DOHH2 (cell line): ENCODE measurements at regions not wholly inside any gene's neighbourhood (a gene's known extent, or its start where the extent isn't known, plus 50 kb on each side); places are given as distances from the start of the nearest gene placed in this dataset.

Experiments
- H3F3A ChIP-seq: fragments of 200-600 bp; sonication (generic), shearing (Covaris generic); 2 replicates; pipeline ENCODE4 v1.6.0; 2016; ENCODE audit warnings: antibody characterized with exemption, mild to moderate bottlenecking; ENCODE audit not compliant: control insufficient read depth, insufficient read depth
- H3K27ac ChIP-seq: fragments of 200-600 bp; sonication (generic); 2 replicates; pipeline ENCODE4 v1.5.1; 2014; ENCODE audit warnings: low read depth, mild to moderate bottlenecking, low read length, moderate library complexity
- H3K27me3 ChIP-seq: fragments of 200-600 bp; sonication (generic); 2 replicates; pipeline ENCODE4 v1.6.1; 2014; ENCODE audit warnings: mild to moderate bottlenecking, low read length, mixed read lengths; ENCODE audit not compliant: control insufficient read depth
- H3K36me3 ChIP-seq: fragments of 200-600 bp; sonication (generic); 2 replicates; pipeline ENCODE4 v1.6.1; 2014; ENCODE audit warnings: mild to moderate bottlenecking, low read length, moderate library complexity, mixed read lengths; ENCODE audit not compliant: control insufficient read depth
- H3K4me1 ChIP-seq: fragments of 200-600 bp; sonication (generic); 2 replicates; pipeline ENCODE4 v1.6.1; 2014; ENCODE audit warnings: mild to moderate bottlenecking, low read length, mixed read lengths; ENCODE audit not compliant: control insufficient read depth
- H3K4me2 ChIP-seq: fragments of 200-600 bp; sonication (generic); 2 replicates; pipeline ENCODE4 v1.6.0; 2014; ENCODE audit warnings: mild to moderate bottlenecking, low read length, moderate library complexity
- H3K4me3 ChIP-seq: fragments of 200-600 bp; sonication (generic); 2 replicates; pipeline ENCODE4 v1.5.1; 2014; ENCODE audit warnings: mild to moderate bottlenecking, low read length, mixed read lengths
- H3K79me2 ChIP-seq: fragments of 200-600 bp; sonication (generic); 2 replicates; pipeline ENCODE4 v1.6.1; 2014; ENCODE audit warnings: mild to moderate bottlenecking, low read length, mixed read lengths; ENCODE audit not compliant: control insufficient read depth
- H3K9me2 ChIP-seq: fragments of 200-600 bp; sonication (generic); replicated peaks from 2 replicates; pipeline ENCODE4 v1.6.1; 2014; ENCODE audit warnings: mild to moderate bottlenecking, low read length, mixed read lengths; ENCODE audit not compliant: control insufficient read depth
- H3K9me3 ChIP-seq: fragments of 200-600 bp; sonication (generic); 2 replicates; pipeline ENCODE4 v1.6.1; 2014; ENCODE audit warnings: antibody characterized with exemption, low read length, mixed read lengths; ENCODE audit not compliant: control insufficient read depth, insufficient read depth
- H4K20me1 ChIP-seq: fragments of 200-600 bp; sonication (generic); 2 replicates; pipeline ENCODE4 v1.6.0; 2014; ENCODE audit warnings: low read depth, mild to moderate bottlenecking, antibody characterized with exemption, low read length, moderate library complexity; ENCODE audit not compliant: control insufficient read depth, insufficient read depth
- CTCF ChIP-seq: fragments of 200-600 bp; sonication (generic); IDR thresholded peaks from one replicate; pipeline ENCODE4 v1.5.1; 2014; ENCODE audit warnings: antibody characterized with exemption, mild to moderate bottlenecking, low read depth, low read length; ENCODE audit not compliant: poor library complexity, severe bottlenecking
- EZH2phosphoT487 ChIP-seq: fragments of 200-600 bp; sonication (generic); IDR thresholded peaks from 2 replicates; pipeline ENCODE4 v1.6.1; 2017; ENCODE audit warnings: borderline replicate concordance, mild to moderate bottlenecking, antibody characterized with exemption, low read length, moderate library complexity, mixed read lengths

- H3K9me2 ChIP-seq: no peaks in the 10 kb centered on the region
- no peaks in the 10 kb centered on the region for H3F3A ChIP-seq
- H3K4me1 ChIP-seq: no peaks in the 10 kb centered on the region
These were observed 1066.5 kb downstream of the SLITRK1 start for GRCh38 chr13:82815791-82816190.

DNA sequence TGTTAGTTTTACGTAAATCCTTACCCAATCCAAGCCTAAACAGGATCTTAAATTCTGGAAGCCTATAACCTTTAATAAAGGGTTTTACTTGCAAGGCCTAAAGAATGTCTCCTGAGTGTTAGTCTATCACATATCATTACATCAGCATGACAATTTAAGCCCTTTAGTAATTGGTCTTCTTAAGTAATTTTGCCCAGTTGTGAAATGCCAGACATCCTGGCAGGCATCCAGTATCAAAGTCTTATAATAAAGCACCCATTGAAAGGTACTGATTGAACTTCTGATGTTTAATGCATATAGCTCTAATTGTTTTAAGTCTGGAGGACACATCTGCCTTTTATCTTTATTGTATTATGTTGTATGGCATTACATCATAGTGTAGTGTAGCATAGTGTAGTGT is 1078.9 kb downstream of the SLITRK1 start:
- H3K36me3 ChIP-seq: no peaks in the 10 kb centered on the region
- no peaks in the 10 kb centered on the region for H3K9me3 ChIP-seq
- H3K4me1 ChIP-seq: no peaks in the 10 kb centered on the region
- H3K27ac ChIP-seq: no peak overlapping the region
- TF ChIP-seq EZH2phosphoT487: no peak
- no peak for TF ChIP-seq CTCF
- no peaks in the 10 kb centered on the region for H3F3A ChIP-seq
- no peaks in the 10 kb centered on the region for H3K79me2 ChIP-seq
- H3K27me3 ChIP-seq: no peaks in the 10 kb centered on the region
- no peak overlapping the region for H3K4me2 ChIP-seq
- no peaks in the 10 kb centered on the region for H3K9me2 ChIP-seq
- H4K20me1 ChIP-seq: no peaks in the 10 kb centered on the region
- no peak overlapping the region for H3K4me3 ChIP-seq

More at GRCh38 chr13:82815791-82816190, 1066.5 kb downstream of the SLITRK1 start:
- H3K4me3 ChIP-seq: no peak overlapping the region
- H3K36me3 ChIP-seq: no peaks in the 10 kb centered on the region
- H3K79me2 ChIP-seq: no peaks in the 10 kb centered on the region
- no peaks in the 10 kb centered on the region for H4K20me1 ChIP-seq
- H3K9me3 ChIP-seq: no peaks in the 10 kb centered on the region
- H3K27me3 ChIP-seq: no peaks in the 10 kb centered on the region
- H3K27ac ChIP-seq: no peak overlapping the region
- no peak overlapping the region for H3K4me2 ChIP-seq
- TF ChIP-seq CTCF (no peak), EZH2phosphoT487 (no peak)

GRCh38 chr13:82802528-82802927 is 1079.7 kb downstream of the SLITRK1 start:
- H3K27ac ChIP-seq: no peak overlapping the region
- H3K9me2 ChIP-seq: no peaks in the 10 kb centered on the region
- H3K4me3 ChIP-seq: no peak overlapping the region
- H3K9me3 ChIP-seq: no peaks in the 10 kb centered on the region
- no peaks in the 10 kb centered on the region for H3K27me3 ChIP-seq
- H3K4me1 ChIP-seq: no peaks in the 10 kb centered on the region
- no peaks in the 10 kb centered on the region for H3K36me3 ChIP-seq
- H3K4me2 ChIP-seq: no peak overlapping the region
- TF ChIP-seq EZH2phosphoT487: no peak
- no peak for TF ChIP-seq CTCF
- no peaks in the 10 kb centered on the region for H3F3A ChIP-seq
- H3K79me2 ChIP-seq: no peaks in the 10 kb centered on the region
- no peaks in the 10 kb centered on the region for H4K20me1 ChIP-seq

- H3K9me3 ChIP-seq: no peaks in the 10 kb centered on the region
- H3K4me1 ChIP-seq: no peaks in the 10 kb centered on the region
- no peaks in the 10 kb centered on the region for H4K20me1 ChIP-seq
- no peaks in the 10 kb centered on the region for H3F3A ChIP-seq
- no peak overlapping the region for H3K4me3 ChIP-seq
- H3K27ac ChIP-seq: no peak overlapping the region
- TF ChIP-seq EZH2phosphoT487: no peak
- TF ChIP-seq CTCF: no peak
- no peaks in the 10 kb centered on the region for H3K36me3 ChIP-seq
- no peaks in the 10 kb centered on the region for H3K79me2 ChIP-seq
- no peaks in the 10 kb centered on the region for H3K27me3 ChIP-seq
- H3K4me2 ChIP-seq: no peak overlapping the region
- no peaks in the 10 kb centered on the region for H3K9me2 ChIP-seq
These were observed 1081.9 kb downstream of the SLITRK1 start for GRCh38 chr13:82800391-82800790.
